Stomach (tissue), 8 donors: ENCODE measurements at regions not wholly inside any gene's neighbourhood (a gene's known extent, or its start where the extent isn't known, plus 50 kb on each side); places are given as distances from the start of the nearest gene placed in this dataset.

Experiments
- DNase-seq, 2 donors: peaks; one replicate each; pipeline versions ENCODE4 v3.0.0 to v3.0.0-alpha.2; 2013 to 2019
- H3K27ac ChIP-seq, 5 donors: fragments of 200-600 bp in 4 of 5; sonication (generic) in 4 of 5; one replicate each; pipeline ENCODE4 v1.5.1; 2013 to 2019; ENCODE audit warnings: mild to moderate bottlenecking in 1 of 5, moderate library complexity in 1 of 5
- H3K27me3 ChIP-seq, 3 donors: fragments of 200-600 bp; sonication (generic); one replicate each; pipeline ENCODE4 v1.5.1; 2017 to 2019; ENCODE audit warnings: mixed run types in 1 of 3
- H3K36me3 ChIP-seq, 4 donors: fragments of 200-600 bp; sonication (generic); 1 replicate in 3 of 4; 2 replicates in 1 of 4; pipeline ENCODE4 v1.5.1; 2016 to 2019
- H3K4me1 ChIP-seq, 4 donors: fragments of 200-600 bp; sonication (generic); one replicate each; pipeline ENCODE4 v1.5.1; 2016 to 2019
- H3K4me3 ChIP-seq, 4 donors: fragments of 200-600 bp; sonication (generic) in 3 of 4; one replicate each; pipeline ENCODE4 v1.5.1; 2016 to 2019; ENCODE audit warnings: mild to moderate bottlenecking in 1 of 4
- H3K9me3 ChIP-seq, 4 donors: fragments of 200-600 bp; sonication (generic); one replicate each; pipeline ENCODE4 v1.5.1; 2016 to 2019
- CTCF ChIP-seq, 7 experiments: fragments of 450-650 bp in 4 of 7; fragments of 200-600 bp in 3 of 7; sonication (generic) in 3 of 7; IDR thresholded peaks; one replicate each; pipeline ENCODE4 v1.5.1; 2016 to 2019; ENCODE audit warnings: antibody characterized with exemption in 7 of 7, control low read depth in 2 of 7, mild to moderate bottlenecking in 1 of 7
- EP300 ChIP-seq: sonication (generic); formaldehyde crosslinking; IDR thresholded peaks from one replicate; pipeline ENCODE4 v1.6.1; 2017; ENCODE audit warnings: antibody characterized with exemption
- POLR2A ChIP-seq, 4 donors: fragments of 450-650 bp; IDR thresholded peaks; one replicate each; pipeline ENCODE4 v1.6.1; 2016; ENCODE audit warnings: antibody characterized with exemption in 4 of 4, control low read depth in 2 of 4, mild to moderate bottlenecking in 1 of 4, moderate library complexity in 1 of 4
- POLR2AphosphoS5 ChIP-seq, 3 donors: sonication (generic); formaldehyde crosslinking; IDR thresholded peaks; one replicate each; pipeline ENCODE4 v1.6.1; 2016; ENCODE audit warnings: antibody characterized with exemption in 3 of 3
- WGBS, 5 donors: extraction: QIAGEN DNeasy Blood & Tissue Kit in 3 of 5; methylation state at CpG; one replicate each; pipeline versions ENCODE4 v1.1.5 to v1.1.7; 2013 to 2018; 5-methylcytosine and 5-hydroxymethylcytosine counted together
- intact Hi-C: fragments of 100-400 bp; cut with DNase I; formaldehyde crosslinking; loops from one replicate; pipeline ENCODE4 v1.15.1; 2023; ENCODE audit warnings: low total_unique reads
- donor health status: healthy with polysubstance abuse.
- donor health status: Bipolar disorder and iron deficiency.
- donor health status: healthy.

- WGBS, 5 donors = 23 to 51% (median 38%) methylated on average over 2 of the region's 2 CpGs
- Histone ChIP-seq H3K9me3 (no peaks in the 10 kb centered on the region), H3K27me3 (no peaks in the 10 kb centered on the region), H3K36me3 (no peaks in the 10 kb centered on the region), H3K4me1 (peaks cover 0 to 5% (median 0%) of the 10 kb centered on the region in 4 donors), H3K27ac (no peak overlapping the region), H3K4me3 (no peak overlapping the region)
- DNase-seq = peak; percentile 28 to 54
- TF ChIP-seq EP300 (no peak), CTCF (IDR thresholded peaks at IDR 0.05) (no peak), POLR2A (IDR thresholded peaks at IDR 0.05) (no peak), POLR2AphosphoS5 (IDR thresholded peaks at IDR 0.05) (no peak)
- intact Hi-C loops = no loop called here
Measured at GRCh38 chr1:55694310-55694801, 479.2 kb upstream of the USP24 start.

GRCh38 chr1:55692726-55693125 is 477.6 kb upstream of the USP24 start:
- no peak overlapping the region for H3K4me3 ChIP-seq
- H3K4me1 ChIP-seq = peaks cover 0 to 5% (median 0%) of the 10 kb centered on the region in 4 donors
- DNase-seq = no peak
- no peaks in the 10 kb centered on the region for H3K9me3 ChIP-seq
- no peak for TF ChIP-seq POLR2AphosphoS5 (IDR thresholded peaks at IDR 0.05)
- no peak for TF ChIP-seq CTCF (IDR thresholded peaks at IDR 0.05)
- no peak for TF ChIP-seq POLR2A (IDR thresholded peaks at IDR 0.05)
- TF ChIP-seq EP300 = no peak
- no peaks in the 10 kb centered on the region for H3K27me3 ChIP-seq
- no peak overlapping the region for H3K27ac ChIP-seq
- intact Hi-C loops = no loop called here
- no peaks in the 10 kb centered on the region for H3K36me3 ChIP-seq
- 81 to 96% (median 90%) methylated on average over 1 of the region's 1 CpG for WGBS, 5 donors

- Histone ChIP-seq H3K27ac (no peak overlapping the region), H3K4me3 (no peak overlapping the region), H3K9me3 (no peaks in the 10 kb centered on the region), H3K4me1 (peaks cover 0 to 5% (median 0%) of the 10 kb centered on the region in 4 donors), H3K36me3 (no peaks in the 10 kb centered on the region), H3K27me3 (no peaks in the 10 kb centered on the region)
- intact Hi-C loops = no loop called here
- no peak for TF ChIP-seq EP300
- TF ChIP-seq POLR2A (IDR thresholded peaks at IDR 0.05) = no peak
- TF ChIP-seq POLR2AphosphoS5 (IDR thresholded peaks at IDR 0.05) = no peak
- no peak for TF ChIP-seq CTCF (IDR thresholded peaks at IDR 0.05)
- no peak for DNase-seq
- WGBS, 5 donors = 73 to 82% (median 79%) methylated on average over 4 of the region's 4 CpGs
Measured at GRCh38 chr1:55690366-55690765, 475.2 kb upstream of the USP24 start.

GRCh38 chr1:55689800-55690199 is 474.6 kb upstream of the USP24 start:
- WGBS, 5 donors = 62 to 88% (median 77%) methylated on average over 3 of the region's 3 CpGs
- Histone ChIP-seq H3K4me3 (no peak overlapping the region), H3K9me3 (no peaks in the 10 kb centered on the region)

More at GRCh38 chr1:55689800-55690199, 474.6 kb upstream of the USP24 start:
- no peak for DNase-seq
- no peak for TF ChIP-seq EP300
- TF ChIP-seq CTCF (IDR thresholded peaks at IDR 0.05) = no peak
- no peak for TF ChIP-seq POLR2AphosphoS5 (IDR thresholded peaks at IDR 0.05)
- no peak for TF ChIP-seq POLR2A (IDR thresholded peaks at IDR 0.05)
- Histone ChIP-seq H3K27ac (no peak overlapping the region), H3K4me1 (peaks cover 0 to 5% (median 0%) of the 10 kb centered on the region in 4 donors), H3K36me3 (no peaks in the 10 kb centered on the region), H3K27me3 (no peaks in the 10 kb centered on the region)
- intact Hi-C loops = no loop called here
